ENCODE measurements at regions not wholly inside any gene's neighbourhood (a gene's known extent, or its start where the extent isn't known, plus 50 kb on each side); places are given as distances from the start of the nearest gene placed in this dataset.

DNA sequence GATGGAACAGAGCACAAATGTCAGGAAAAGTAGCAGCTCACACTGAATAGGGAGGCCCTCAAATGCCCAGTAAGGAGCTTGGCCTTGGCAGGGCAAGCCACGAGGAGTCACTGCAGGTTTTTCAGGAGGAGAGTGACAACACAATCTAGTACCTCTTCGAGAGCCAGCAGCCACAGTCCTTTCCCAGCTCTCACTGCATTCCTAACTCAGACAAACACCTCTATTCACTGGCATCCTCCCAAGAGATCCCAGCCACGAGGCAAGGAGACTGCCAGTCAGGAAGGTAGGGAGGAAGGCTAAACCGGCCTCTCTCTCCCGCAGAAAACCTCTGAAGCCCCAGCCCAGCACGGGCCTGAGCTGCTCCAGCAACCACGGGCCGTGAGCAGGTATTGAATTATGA, 146.0 kb upstream of the SMAD3 start:
- TF ChIP-seq EZH2 (IDR thresholded peaks at IDR 0.05) (no peak), POLR2A (IDR thresholded peaks at IDR 0.05; ENCODE audit: borderline replicate concordance, extremely low read depth, insufficient read depth, insufficient read length) (no peak)
- TF ChIP-seq, protein P1, sequence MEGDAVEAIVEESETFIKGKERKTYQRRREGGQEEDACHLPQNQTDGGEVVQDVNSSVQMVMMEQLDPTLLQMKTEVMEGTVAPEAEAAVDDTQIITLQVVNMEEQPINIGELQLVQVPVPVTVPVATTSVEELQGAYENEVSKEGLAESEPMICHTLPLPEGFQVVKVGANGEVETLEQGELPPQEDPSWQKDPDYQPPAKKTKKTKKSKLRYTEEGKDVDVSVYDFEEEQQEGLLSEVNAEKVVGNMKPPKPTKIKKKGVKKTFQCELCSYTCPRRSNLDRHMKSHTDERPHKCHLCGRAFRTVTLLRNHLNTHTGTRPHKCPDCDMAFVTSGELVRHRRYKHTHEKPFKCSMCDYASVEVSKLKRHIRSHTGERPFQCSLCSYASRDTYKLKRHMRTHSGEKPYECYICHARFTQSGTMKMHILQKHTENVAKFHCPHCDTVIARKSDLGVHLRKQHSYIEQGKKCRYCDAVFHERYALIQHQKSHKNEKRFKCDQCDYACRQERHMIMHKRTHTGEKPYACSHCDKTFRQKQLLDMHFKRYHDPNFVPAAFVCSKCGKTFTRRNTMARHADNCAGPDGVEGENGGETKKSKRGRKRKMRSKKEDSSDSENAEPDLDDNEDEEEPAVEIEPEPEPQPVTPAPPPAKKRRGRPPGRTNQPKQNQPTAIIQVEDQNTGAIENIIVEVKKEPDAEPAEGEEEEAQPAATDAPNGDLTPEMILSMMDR (IDR thresholded peaks at IDR 0.05 in 2 of 3, conservative IDR thresholded peaks at IDR 0.05 in 1 of 3; ENCODE audit: borderline replicate concordance in 1 of 3, insufficient read depth in 1 of 3, low read depth in 2 of 3, low read length in 2 of 3), result no peak
